NOMO-1 treated with DMSO at 0.1 percent for 48 hours (cell line): ENCODE measurements at regions not wholly inside any gene's neighbourhood (a gene's known extent, or its start where the extent isn't known, plus 50 kb on each side); places are given as distances from the start of the nearest gene placed in this dataset.

Source experiments
- DNase-seq: peaks from one replicate; lab custom pipeline; 2025; ENCODE audit not compliant: unreplicated experiment; lab: John Stamatoyannopoulos, UW

GRCh38 chr13:108360139-108360538 lies 90.6 kb downstream of the TNFSF13B start:
- DNase-seq, result peak; percentile 5

DNA sequence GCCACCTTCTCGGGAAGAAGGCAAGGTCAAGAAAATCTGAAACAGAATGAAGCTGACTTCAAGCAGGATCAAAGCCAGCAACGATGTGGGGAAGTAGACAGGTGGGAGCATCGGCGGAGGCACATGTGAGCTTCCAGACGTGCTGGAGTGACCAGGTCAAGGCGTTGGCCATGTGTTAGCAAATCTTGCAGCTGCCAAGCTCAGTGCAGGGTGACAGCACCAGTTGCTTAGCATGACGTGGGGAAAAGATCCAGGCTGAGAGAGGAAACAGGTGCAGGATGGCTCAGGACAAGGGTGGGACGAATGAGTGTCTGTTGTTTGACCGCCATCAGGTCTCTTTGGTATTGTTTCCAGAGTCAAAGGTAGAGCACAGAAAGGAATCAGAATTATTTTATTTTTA lies 92.3 kb downstream of the TNFSF13B start:
- no peak for DNase-seq

DNA sequence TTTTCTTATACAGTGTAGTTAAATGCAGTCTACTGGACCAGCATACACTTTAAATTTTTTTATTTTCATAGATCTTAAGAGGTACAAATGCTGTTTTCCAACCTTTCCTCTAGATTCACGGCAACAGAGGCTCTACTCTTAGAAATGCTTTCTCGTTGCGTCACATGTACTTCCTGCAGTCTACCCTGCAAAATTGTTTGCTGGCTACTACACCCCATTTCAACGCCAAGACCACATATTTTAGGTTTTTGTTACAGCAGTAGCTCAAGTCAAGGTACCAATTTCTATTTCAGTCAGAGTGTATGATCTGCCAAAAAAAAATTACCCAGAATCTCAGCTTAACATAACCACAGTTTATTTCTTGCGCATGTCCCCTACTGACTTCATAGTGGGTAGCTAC lies 94.1 kb downstream of the TNFSF13B start:
- peak; percentile 1 for DNase-seq

GRCh38 chr13:108365255-108365654 lies 95.7 kb downstream of the TNFSF13B start:
- DNase-seq, result peak; percentile 3

GRCh38 chr13:108368250-108368905 lies 98.9 kb downstream of the TNFSF13B start:
- peak; percentile 75 for DNase-seq

GRCh38 chr13:108369412-108369811 lies 99.9 kb downstream of the TNFSF13B start:
- no peak for DNase-seq

- DNase-seq, result no peak
Measured at GRCh38 chr13:108375034-108375433, 105.5 kb downstream of the TNFSF13B start.

GRCh38 chr13:108375772-108376171 lies 106.3 kb downstream of the TNFSF13B start:
- no peak for DNase-seq

- DNase-seq, result no peak
Measured at GRCh38 chr13:108376308-108376707, 106.8 kb downstream of the TNFSF13B start.

DNA sequence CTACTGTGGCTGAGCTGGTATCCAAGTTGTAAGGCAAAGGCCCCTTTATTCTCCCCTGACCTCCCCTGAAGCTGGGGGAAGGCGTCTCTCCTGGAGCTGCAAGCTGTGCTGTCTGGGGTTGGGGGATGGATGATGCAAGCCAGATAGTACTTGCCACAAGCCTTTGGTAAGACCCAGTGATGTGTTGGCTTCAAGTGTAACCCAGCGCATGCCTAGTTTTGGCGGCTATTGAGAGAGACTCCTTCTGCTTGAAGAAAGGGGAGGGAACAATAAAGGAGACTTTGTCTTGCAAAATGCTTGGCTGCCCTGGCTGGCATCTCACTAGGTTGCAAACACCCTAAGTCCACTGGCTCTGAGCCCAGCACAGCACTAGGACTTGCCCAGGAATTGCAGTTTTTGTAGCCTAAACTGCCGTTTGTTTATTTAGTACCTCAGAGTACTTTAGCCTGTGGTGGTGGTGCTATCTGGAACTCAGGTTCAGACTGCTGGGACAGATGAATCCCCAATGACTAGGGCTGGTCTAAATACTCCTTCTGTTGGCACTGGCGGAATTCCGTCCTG lies 108.2 kb downstream of the TNFSF13B start:
- DNase-seq, result no peak

DNA sequence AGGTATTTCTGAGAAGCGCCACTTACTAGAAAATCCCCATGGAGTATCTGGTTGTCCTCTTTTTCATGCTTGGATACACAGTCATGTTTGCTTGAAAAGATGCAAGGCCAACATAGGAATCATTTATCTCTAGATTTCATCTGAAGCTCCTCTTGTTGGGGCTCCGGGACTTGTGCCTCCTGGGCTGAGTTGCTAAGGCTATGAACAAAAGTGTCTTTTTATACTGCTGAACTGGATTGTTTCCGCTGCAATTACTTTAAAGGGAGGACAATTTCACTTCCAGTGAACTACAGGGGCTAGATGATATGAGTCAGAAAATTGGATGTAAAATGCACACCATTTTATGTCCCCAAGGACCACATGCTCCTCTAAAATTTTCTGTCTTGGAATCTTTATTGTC lies 114.1 kb downstream of the TNFSF13B start:
- no peak for DNase-seq

- DNase-seq, result no peak
Measured at GRCh38 chr13:108387156-108387555, 117.6 kb downstream of the TNFSF13B start.

- no peak for DNase-seq
Measured at GRCh38 chr13:108402850-108403249, 133.3 kb downstream of the TNFSF13B start.

DNA sequence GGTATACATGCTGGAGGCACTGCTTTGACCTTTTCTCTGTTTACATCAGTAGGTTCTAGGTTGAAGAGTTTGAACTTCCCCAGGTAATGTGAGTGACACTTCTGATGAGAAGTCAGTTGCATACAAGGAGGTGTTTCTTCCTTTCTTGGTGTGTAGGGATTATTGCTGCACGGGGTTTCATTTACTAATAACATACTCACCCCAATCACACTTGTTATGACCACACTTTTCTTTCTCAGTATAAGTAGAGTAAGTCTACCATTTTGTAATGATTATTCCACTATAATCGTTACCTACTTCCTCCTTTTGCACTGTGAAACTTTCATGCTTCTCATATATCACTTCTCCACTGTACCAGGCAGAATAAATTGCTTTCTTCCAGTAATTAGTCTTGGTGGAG lies 138.0 kb downstream of the TNFSF13B start:
- peak; percentile 55 for DNase-seq

- no peak for DNase-seq
Measured at GRCh38 chr13:108408672-108409071, 139.2 kb downstream of the TNFSF13B start.

- DNase-seq, result no peak
Measured at GRCh38 chr13:108409730-108410129, 140.2 kb downstream of the TNFSF13B start.

- no peak for DNase-seq
Measured at GRCh38 chr13:108419768-108420167, 150.2 kb downstream of the TNFSF13B start.

DNA sequence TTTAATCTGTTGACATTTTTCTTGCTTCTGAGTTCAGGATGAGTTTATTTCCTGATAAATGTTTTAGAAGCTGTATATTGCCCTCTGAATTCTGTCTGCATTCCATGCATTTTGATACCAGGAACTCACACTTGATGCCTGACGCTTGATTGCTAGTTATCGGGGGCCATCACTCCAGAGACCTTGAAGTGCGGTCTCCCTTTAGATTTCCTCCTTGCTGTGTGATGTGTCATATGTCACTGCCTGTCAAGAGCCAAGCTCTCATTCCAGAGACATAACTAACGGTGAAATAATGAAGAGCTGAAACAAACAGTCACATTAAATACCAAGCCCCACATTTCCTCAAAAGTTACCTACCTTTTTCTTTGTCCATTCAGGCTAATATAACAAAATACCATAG lies 155.5 kb downstream of the TNFSF13B start:
- no peak for DNase-seq

DNA sequence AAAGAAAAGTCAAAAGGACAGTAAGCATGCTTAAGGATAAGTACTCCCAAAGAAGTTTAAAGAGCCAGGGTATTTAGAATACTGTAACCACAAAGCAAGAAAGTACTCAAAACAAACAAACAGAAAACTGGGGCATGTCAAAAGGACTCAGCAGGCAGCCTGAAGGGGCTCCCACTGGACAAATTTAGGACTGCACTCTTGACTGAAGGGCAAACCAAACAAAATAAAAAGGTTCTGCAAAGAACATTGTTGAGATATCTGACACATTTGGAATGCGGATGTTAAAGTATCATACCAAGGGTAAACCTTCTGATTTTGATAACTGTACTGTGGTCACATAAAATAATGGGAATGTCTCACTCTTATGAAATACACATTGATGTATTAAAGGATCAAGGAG lies 157.4 kb downstream of the TNFSF13B start:
- DNase-seq, result no peak

DNA sequence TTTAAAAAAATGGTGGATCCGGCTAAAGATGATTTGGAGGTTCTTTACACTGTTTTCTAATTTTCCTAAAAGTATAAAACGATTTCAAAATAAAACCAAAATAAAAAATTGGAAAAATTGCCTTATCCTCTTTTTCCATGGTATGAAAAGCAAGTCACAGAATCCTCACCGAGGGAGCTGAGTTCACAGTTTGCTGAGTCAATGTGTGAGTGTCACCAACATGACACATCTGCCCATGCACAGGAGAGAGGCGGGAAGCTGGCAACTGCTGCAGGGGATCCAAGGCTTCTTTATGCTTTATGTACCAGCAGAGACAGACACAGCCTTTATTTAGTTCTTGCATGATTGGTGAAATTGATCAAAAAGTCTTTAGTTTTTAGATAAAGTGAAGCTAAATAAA lies 157.8 kb downstream of the TNFSF13B start:
- DNase-seq, result no peak

DNA sequence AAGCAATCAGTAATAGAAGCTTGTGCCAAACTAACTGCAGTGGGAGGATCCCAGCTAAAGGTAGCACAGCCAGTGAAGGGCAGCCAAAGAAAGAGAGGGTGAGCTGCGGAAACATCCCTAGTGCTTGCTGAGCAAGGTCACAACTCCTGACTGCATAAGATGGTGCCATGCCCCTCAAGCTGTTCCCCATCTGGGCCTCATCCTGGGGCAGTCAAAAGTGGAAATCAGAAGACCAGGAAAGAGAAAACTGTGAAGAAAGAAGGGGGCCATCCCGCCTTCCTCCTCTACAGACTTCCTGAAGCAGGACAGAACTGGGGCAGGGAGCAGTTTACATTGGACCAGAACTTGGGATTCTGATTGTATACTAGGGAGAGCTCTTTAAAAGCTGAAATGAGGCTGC lies 159.2 kb downstream of the TNFSF13B start:
- DNase-seq, result no peak

- no peak for DNase-seq
Measured at GRCh38 chr13:108433976-108434755, 164.6 kb downstream of the TNFSF13B start.
